ENCODE measurements at regions not wholly inside any gene's neighbourhood (a gene's known extent, or its start where the extent isn't known, plus 50 kb on each side); places are given as distances from the start of the nearest gene placed in this dataset.

- DNase-seq (ENCODE audit: low spot score): no peak
Observed at GRCh38 chr10:128930515-128930914, 536.5 kb upstream of the MGMT start.

- DNase-seq (ENCODE audit: low spot score): no peak
Observed at GRCh38 chr10:128932071-128932820, 534.8 kb upstream of the MGMT start.

GRCh38 chr10:128934492-128934891, 532.5 kb upstream of the MGMT start:
- no peak for DNase-seq (ENCODE audit: low spot score)

GRCh38 chr10:128936392-128936791, 530.6 kb upstream of the MGMT start:
- no peak for DNase-seq (ENCODE audit: low spot score)

GRCh38 chr10:128938558-128938957, 528.5 kb upstream of the MGMT start:
- DNase-seq (ENCODE audit: low spot score): no peak

- DNase-seq (ENCODE audit: low spot score): no peak
Observed at GRCh38 chr10:128940081-128940480, 527.0 kb upstream of the MGMT start.

- no peak for DNase-seq (ENCODE audit: low spot score)
Observed at GRCh38 chr10:128943111-128943510, 523.9 kb upstream of the MGMT start.

- no peak for DNase-seq (ENCODE audit: low spot score)
Observed at GRCh38 chr10:128945398-128945797, 521.6 kb upstream of the MGMT start.

- no peak for DNase-seq (ENCODE audit: low spot score)
Observed at GRCh38 chr10:128950159-128950915, 516.7 kb upstream of the MGMT start.

GRCh38 chr10:128950916-128951275, 516.1 kb upstream of the MGMT start:
- no peak for DNase-seq (ENCODE audit: low spot score)

- no peak for DNase-seq (ENCODE audit: low spot score)
Observed at GRCh38 chr10:128952856-128953255, 514.2 kb upstream of the MGMT start.

- DNase-seq (ENCODE audit: low spot score): no peak
Observed at GRCh38 chr10:128956149-128956548, 510.9 kb upstream of the MGMT start.

GRCh38 chr10:128957221-128957620, 509.8 kb upstream of the MGMT start:
- no peak for DNase-seq (ENCODE audit: low spot score)

GRCh38 chr10:128958834-128959690, 508.0 kb upstream of the MGMT start:
- no peak for DNase-seq (ENCODE audit: low spot score)

- no peak for DNase-seq (ENCODE audit: low spot score)
Observed at GRCh38 chr10:128959746-128960145, 507.3 kb upstream of the MGMT start.

GRCh38 chr10:128960517-128960916, 506.5 kb upstream of the MGMT start:
- no peak for DNase-seq (ENCODE audit: low spot score)

GRCh38 chr10:128962182-128962581, 504.9 kb upstream of the MGMT start:
- no peak for DNase-seq (ENCODE audit: low spot score)

- no peak for DNase-seq (ENCODE audit: low spot score)
Observed at GRCh38 chr10:128963211-128964099, 503.6 kb upstream of the MGMT start.

- DNase-seq (ENCODE audit: low spot score): no peak
Observed at GRCh38 chr10:128964100-128964403, 503.0 kb upstream of the MGMT start.

- no peak for DNase-seq (ENCODE audit: low spot score)
Observed at GRCh38 chr10:128967980-128968756, 498.9 kb upstream of the MGMT start.

- no peak for DNase-seq (ENCODE audit: low spot score)
Observed at GRCh38 chr10:128969551-128969950, 497.5 kb upstream of the MGMT start.
